ENCODE measurements at regions not wholly inside any gene's neighbourhood (a gene's known extent, or its start where the extent isn't known, plus 50 kb on each side); places are given as distances from the start of the nearest gene placed in this dataset.

GRCh38 chr6:12403947-12404647 lies 113.9 kb downstream of the EDN1 start:
- Histone ChIP-seq H3F3A (ENCODE audit: insufficient read depth, low read length, poor library complexity, severe bottlenecking) (no peaks in the 10 kb centered on the region), H3K79me2 (replicated peaks; ENCODE audit: insufficient read depth, low read length) (no peaks in the 10 kb centered on the region), H3K27me3 (ENCODE audit: insufficient read depth, low read depth, low read length) (no peaks in the 10 kb centered on the region), H3K9me2 (ENCODE audit: insufficient read depth, low read length) (no peaks in the 10 kb centered on the region), H3K36me3 (ENCODE audit: insufficient read depth, low read length) (no peaks in the 10 kb centered on the region), H3K9ac (ENCODE audit: low read length) (no peak overlapping the region), H3K4me3 (ENCODE audit: low read length) (no peak overlapping the region), H3K27ac (ENCODE audit: low read length) (no peak overlapping the region), H3K9me3 (ENCODE audit: low read length) (no peaks in the 10 kb centered on the region), H2AFZ (ENCODE audit: low read depth, low read length) (no peak overlapping the region), H3K4me2 (ENCODE audit: low read length) (no peak overlapping the region), H4K20me1 (ENCODE audit: insufficient read depth) (no peaks in the 10 kb centered on the region)
- TF ChIP-seq CTCF (IDR thresholded peaks at IDR 0.05; ENCODE audit: poor library complexity, severe bottlenecking), result no peak
- no peak for TF ChIP-seq TAF1 (IDR thresholded peaks at IDR 0.05; ENCODE audit: low read depth)
- TF ChIP-seq REST (IDR thresholded peaks at IDR 0.05; ENCODE audit: borderline replicate concordance), result no peak
- no peak for TF ChIP-seq RAD21 (conservative IDR thresholded peaks at IDR 0.05)
- TF ChIP-seq EP300 (conservative IDR thresholded peaks at IDR 0.05; ENCODE audit: poor library complexity, severe bottlenecking), result no peak
- no peak for TF ChIP-seq POLR2AphosphoS5 (IDR thresholded peaks at IDR 0.05)
- TF ChIP-seq MXI1 (conservative IDR thresholded peaks at IDR 0.05; ENCODE audit: poor library complexity, severe bottlenecking), result no peak
- TF ChIP-seq EZH2 (IDR thresholded peaks at IDR 0.05; ENCODE audit: borderline replicate concordance, insufficient read depth, low read length, poor library complexity, severe bottlenecking), result no peak
- TF ChIP-seq SMC3 (conservative IDR thresholded peaks at IDR 0.05; ENCODE audit: poor library complexity), result no peak

GRCh38 chr6:12404651-12405050 lies 114.5 kb downstream of the EDN1 start:
- Histone ChIP-seq H3F3A (ENCODE audit: insufficient read depth, low read length, poor library complexity, severe bottlenecking) (no peaks in the 10 kb centered on the region), H3K4me2 (ENCODE audit: low read length) (no peak overlapping the region), H2AFZ (ENCODE audit: low read depth, low read length) (no peak overlapping the region), H3K9me3 (ENCODE audit: low read length) (no peaks in the 10 kb centered on the region), H3K9ac (ENCODE audit: low read length) (no peak overlapping the region), H3K9me2 (ENCODE audit: insufficient read depth, low read length) (no peaks in the 10 kb centered on the region), H3K27me3 (ENCODE audit: insufficient read depth, low read depth, low read length) (no peaks in the 10 kb centered on the region), H3K79me2 (replicated peaks; ENCODE audit: insufficient read depth, low read length) (no peaks in the 10 kb centered on the region), H4K20me1 (ENCODE audit: insufficient read depth) (no peaks in the 10 kb centered on the region), H3K27ac (ENCODE audit: low read length) (no peak overlapping the region), H3K4me3 (ENCODE audit: low read length) (no peak overlapping the region), H3K36me3 (ENCODE audit: insufficient read depth, low read length) (no peaks in the 10 kb centered on the region)
- TF ChIP-seq EP300 (conservative IDR thresholded peaks at IDR 0.05; ENCODE audit: poor library complexity, severe bottlenecking) (no peak), SMC3 (conservative IDR thresholded peaks at IDR 0.05; ENCODE audit: poor library complexity) (no peak), POLR2AphosphoS5 (IDR thresholded peaks at IDR 0.05) (no peak), EZH2 (IDR thresholded peaks at IDR 0.05; ENCODE audit: borderline replicate concordance, insufficient read depth, low read length, poor library complexity, severe bottlenecking) (no peak), REST (IDR thresholded peaks at IDR 0.05; ENCODE audit: borderline replicate concordance) (no peak), MXI1 (conservative IDR thresholded peaks at IDR 0.05; ENCODE audit: poor library complexity, severe bottlenecking) (no peak), CTCF (IDR thresholded peaks at IDR 0.05; ENCODE audit: poor library complexity, severe bottlenecking) (no peak), RAD21 (conservative IDR thresholded peaks at IDR 0.05) (no peak), TAF1 (IDR thresholded peaks at IDR 0.05; ENCODE audit: low read depth) (no peak)
